Testis (tissue), 2 donors: ENCODE measurements at regions not wholly inside any gene's neighbourhood (a gene's known extent, or its start where the extent isn't known, plus 50 kb on each side); places are given as distances from the start of the nearest gene placed in this dataset.

ENCODE experiments used
- POLR2A ChIP-seq: fragments of 450-650 bp; IDR thresholded peaks from one replicate; pipeline ENCODE4 v1.6.1; 2017; ENCODE audit warnings: antibody characterized with exemption, mild to moderate bottlenecking, moderate library complexity
- TF ChIP-seq, protein P1 (sequence below), 3 experiments: fragments of 450-650 bp in 2 of 3; fragments of 200-600 bp in 1 of 3; sonication (generic) in 1 of 3; IDR thresholded peaks; one replicate each; pipeline ENCODE4 v1.5.1; 2016 to 2019; ENCODE audit warnings: antibody characterized with exemption in 3 of 3, mild to moderate bottlenecking in 2 of 3, moderate library complexity in 1 of 3

DNA sequence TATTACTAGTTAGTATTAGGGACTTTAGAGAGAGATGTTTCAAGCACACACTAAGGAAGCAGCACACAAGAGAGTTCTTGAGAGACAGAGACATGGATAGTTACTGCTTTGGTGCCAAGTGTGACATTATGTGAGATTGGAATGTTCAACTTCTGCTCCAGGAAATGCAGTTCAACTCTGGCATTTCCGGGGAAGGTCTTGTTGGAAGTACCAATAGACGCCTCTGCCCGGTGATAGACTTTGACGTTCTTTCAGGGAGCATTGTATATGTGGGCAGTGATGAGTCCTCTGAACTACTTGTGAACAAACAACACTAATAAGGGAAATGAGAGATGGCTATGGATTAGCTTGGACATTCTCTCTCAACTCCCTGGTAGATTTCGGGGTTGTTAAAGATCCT is 638.1 kb upstream of the BOD1L1 start:
- TF ChIP-seq, protein P1, sequence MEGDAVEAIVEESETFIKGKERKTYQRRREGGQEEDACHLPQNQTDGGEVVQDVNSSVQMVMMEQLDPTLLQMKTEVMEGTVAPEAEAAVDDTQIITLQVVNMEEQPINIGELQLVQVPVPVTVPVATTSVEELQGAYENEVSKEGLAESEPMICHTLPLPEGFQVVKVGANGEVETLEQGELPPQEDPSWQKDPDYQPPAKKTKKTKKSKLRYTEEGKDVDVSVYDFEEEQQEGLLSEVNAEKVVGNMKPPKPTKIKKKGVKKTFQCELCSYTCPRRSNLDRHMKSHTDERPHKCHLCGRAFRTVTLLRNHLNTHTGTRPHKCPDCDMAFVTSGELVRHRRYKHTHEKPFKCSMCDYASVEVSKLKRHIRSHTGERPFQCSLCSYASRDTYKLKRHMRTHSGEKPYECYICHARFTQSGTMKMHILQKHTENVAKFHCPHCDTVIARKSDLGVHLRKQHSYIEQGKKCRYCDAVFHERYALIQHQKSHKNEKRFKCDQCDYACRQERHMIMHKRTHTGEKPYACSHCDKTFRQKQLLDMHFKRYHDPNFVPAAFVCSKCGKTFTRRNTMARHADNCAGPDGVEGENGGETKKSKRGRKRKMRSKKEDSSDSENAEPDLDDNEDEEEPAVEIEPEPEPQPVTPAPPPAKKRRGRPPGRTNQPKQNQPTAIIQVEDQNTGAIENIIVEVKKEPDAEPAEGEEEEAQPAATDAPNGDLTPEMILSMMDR (IDR thresholded peaks at IDR 0.05), result no peak
- no peak for TF ChIP-seq POLR2A
